Ishikawa (cell line): ENCODE measurements at regions not wholly inside any gene's neighbourhood (a gene's known extent, or its start where the extent isn't known, plus 50 kb on each side); places are given as distances from the start of the nearest gene placed in this dataset.

Experiments used
- CEBPB ChIP-seq: IDR thresholded peaks from 2 replicates; pipeline ENCODE4 v1.6.1; 2012
- CREB1 ChIP-seq: IDR thresholded peaks from 2 replicates; pipeline ENCODE4 v1.6.1; 2012; ENCODE audit warnings: low read depth
- EGR1 ChIP-seq: IDR thresholded peaks from 2 replicates; pipeline ENCODE4 v1.6.1; 2012
- EP300 ChIP-seq: IDR thresholded peaks from 2 replicates; pipeline ENCODE4 v1.6.1; 2012; ENCODE audit warnings: borderline replicate concordance
- FOXM1 ChIP-seq: IDR thresholded peaks from 2 replicates; pipeline ENCODE4 v1.6.1; 2012; ENCODE audit warnings: low read depth, borderline replicate concordance
- MAX ChIP-seq: IDR thresholded peaks from 2 replicates; pipeline ENCODE4 v1.6.1; 2012
- NFIC ChIP-seq: IDR thresholded peaks from 2 replicates; pipeline ENCODE4 v1.6.1; 2012
- RAD21 ChIP-seq: IDR thresholded peaks from 2 replicates; pipeline ENCODE4 v1.6.1; 2012; ENCODE audit warnings: low read depth
- REST ChIP-seq: IDR thresholded peaks from 2 replicates; pipeline ENCODE4 v1.6.1; 2012; ENCODE audit warnings: low read depth, mild to moderate bottlenecking
- TAF1 ChIP-seq: IDR thresholded peaks from 2 replicates; pipeline ENCODE4 v1.6.1; 2012; ENCODE audit warnings: low read depth, mild to moderate bottlenecking
- TCF12 ChIP-seq: IDR thresholded peaks from 2 replicates; pipeline ENCODE4 v1.6.1; 2012; ENCODE audit warnings: low read depth
- TEAD4 ChIP-seq: IDR thresholded peaks from 2 replicates; pipeline ENCODE4 v1.6.1; 2012
- YY1 ChIP-seq: IDR thresholded peaks from 2 replicates; pipeline ENCODE4 v1.6.1; 2012; ENCODE audit warnings: low read depth
- ZBTB7A ChIP-seq: IDR thresholded peaks from 2 replicates; pipeline ENCODE4 v1.6.1; 2012; ENCODE audit warnings: low read depth

- no peak for TF ChIP-seq CEBPB
- no peak for TF ChIP-seq TAF1
- no peak for TF ChIP-seq TEAD4
These were observed 735.2 kb downstream of the TLR4 start for GRCh38 chr9:118439441-118439840.

GRCh38 chr9:118444403-118444802, 740.2 kb downstream of the TLR4 start:
- TF ChIP-seq RAD21 = no peak
- TF ChIP-seq ZBTB7A = no peak
- no peak for TF ChIP-seq MAX
- no peak for TF ChIP-seq EGR1
- TF ChIP-seq TCF12 = no peak
- no peak for TF ChIP-seq CREB1
- TF ChIP-seq CEBPB = no peak

GRCh38 chr9:118446943-118447639, 742.9 kb downstream of the TLR4 start:
- no peak for TF ChIP-seq REST
- no peak for TF ChIP-seq TCF12
- TF ChIP-seq YY1 = no peak
- TF ChIP-seq EP300 = no peak
- no peak for TF ChIP-seq MAX
- TF ChIP-seq ZBTB7A = no peak
- no peak for TF ChIP-seq TAF1
- no peak for TF ChIP-seq EGR1
- no peak for TF ChIP-seq NFIC
- TF ChIP-seq FOXM1 = no peak
- no peak for TF ChIP-seq CREB1

GRCh38 chr9:118449554-118449953, 745.4 kb downstream of the TLR4 start:
- no peak for TF ChIP-seq TAF1
- no peak for TF ChIP-seq MAX

GRCh38 chr9:118455259-118455658, 751.1 kb downstream of the TLR4 start:
- TF ChIP-seq RAD21 = no peak
- TF ChIP-seq EP300 = no peak
- no peak for TF ChIP-seq FOXM1
- no peak for TF ChIP-seq ZBTB7A
- no peak for TF ChIP-seq TEAD4
- no peak for TF ChIP-seq TCF12
- no peak for TF ChIP-seq YY1

- TF ChIP-seq TEAD4 = no peak
These were observed 751.6 kb downstream of the TLR4 start for GRCh38 chr9:118455788-118456187.

- TF ChIP-seq EP300 = no peak
- no peak for TF ChIP-seq FOXM1
- TF ChIP-seq REST = no peak
- TF ChIP-seq YY1 = no peak
- TF ChIP-seq TEAD4 = no peak
- no peak for TF ChIP-seq TAF1
These were observed 753.2 kb downstream of the TLR4 start for GRCh38 chr9:118457171-118458000.
